NCI-H2029 (cell line): ENCODE measurements at regions not wholly inside any gene's neighbourhood (a gene's known extent, or its start where the extent isn't known, plus 50 kb on each side); places are given as distances from the start of the nearest gene placed in this dataset.

Source experiments
- DNase-seq: peaks from one replicate; lab custom pipeline; 2025; lab: John Stamatoyannopoulos, UW

DNA sequence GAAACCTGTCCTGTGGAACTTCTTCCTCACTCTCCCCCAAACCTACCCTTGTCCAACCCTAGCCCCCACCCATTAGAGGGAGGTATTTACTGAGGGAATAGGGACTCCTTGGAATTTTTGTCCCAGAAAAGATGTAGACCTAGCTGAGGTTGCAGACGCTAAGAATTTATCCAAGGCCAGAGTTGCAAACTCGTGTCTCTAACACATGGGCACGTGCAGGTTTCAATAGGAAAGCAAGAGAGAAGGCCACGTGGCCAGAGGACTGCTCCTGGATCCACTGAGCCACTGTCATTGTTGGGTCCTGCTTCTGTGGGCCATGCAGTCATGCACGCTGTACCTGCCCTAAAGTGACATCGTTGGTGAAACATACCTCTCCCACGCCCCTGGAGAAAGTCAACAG lies 243.4 kb upstream of the KCNG1 start:
- DNase-seq = no peak

GRCh38 chr20:51265361-51265760 lies 242.5 kb upstream of the KCNG1 start:
- DNase-seq = no peak

- no peak for DNase-seq
These were observed 239.3 kb upstream of the KCNG1 start for GRCh38 chr20:51262240-51262639.

GRCh38 chr20:51259455-51259854 lies 236.5 kb upstream of the KCNG1 start:
- DNase-seq = no peak

DNA sequence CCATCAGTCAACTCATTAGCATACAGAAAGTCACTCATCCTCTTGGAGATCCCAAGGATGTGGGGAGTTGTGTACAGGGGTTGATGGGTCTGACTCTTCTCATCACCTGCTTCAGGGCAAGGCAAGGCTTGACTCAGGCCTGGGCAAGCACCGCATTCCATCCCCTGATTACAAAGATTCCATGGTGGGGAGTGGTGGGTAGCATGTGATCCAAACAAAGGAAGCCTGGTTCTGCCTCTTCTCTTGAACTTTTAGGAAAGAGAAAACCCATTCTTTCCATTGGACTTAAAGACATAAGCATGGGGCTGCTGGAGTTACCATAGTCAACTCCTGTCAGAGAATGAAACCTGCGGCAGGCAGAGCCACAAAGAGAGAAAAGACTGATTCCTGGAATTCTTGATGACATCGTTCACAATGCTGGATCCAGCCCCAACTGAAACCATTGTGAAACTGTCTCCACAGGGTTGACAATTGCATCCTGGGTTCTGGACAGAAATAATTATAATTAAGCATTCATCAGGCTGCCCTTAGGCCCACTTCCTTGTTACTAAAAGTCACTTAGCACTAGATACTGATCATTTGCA lies 235.8 kb upstream of the KCNG1 start:
- no peak for DNase-seq

- no peak for DNase-seq
These were observed 232.5 kb upstream of the KCNG1 start for GRCh38 chr20:51255417-51255816.

DNA sequence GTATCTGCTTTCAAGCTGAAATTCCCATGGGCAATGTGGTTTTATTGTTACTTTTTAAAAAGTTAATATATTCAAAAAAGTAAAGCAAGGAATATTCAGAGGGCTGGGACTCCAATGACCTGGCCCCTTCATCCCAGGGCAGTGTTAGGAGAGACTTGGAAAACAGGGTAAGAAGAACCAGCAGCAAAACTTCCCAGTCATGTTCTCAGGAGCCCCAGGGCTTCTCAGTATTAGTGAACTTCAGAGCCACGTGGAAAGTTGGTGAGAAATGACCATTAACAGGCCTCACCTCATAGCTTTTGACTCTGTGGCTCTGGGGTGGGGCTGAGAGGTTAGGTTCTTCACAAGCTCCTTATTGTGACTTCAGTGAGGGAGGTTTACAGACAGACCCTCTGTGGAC lies 230.4 kb upstream of the KCNG1 start:
- no peak for DNase-seq

- DNase-seq = no peak
These were observed 226.9 kb upstream of the KCNG1 start for GRCh38 chr20:51249781-51250180.

DNA sequence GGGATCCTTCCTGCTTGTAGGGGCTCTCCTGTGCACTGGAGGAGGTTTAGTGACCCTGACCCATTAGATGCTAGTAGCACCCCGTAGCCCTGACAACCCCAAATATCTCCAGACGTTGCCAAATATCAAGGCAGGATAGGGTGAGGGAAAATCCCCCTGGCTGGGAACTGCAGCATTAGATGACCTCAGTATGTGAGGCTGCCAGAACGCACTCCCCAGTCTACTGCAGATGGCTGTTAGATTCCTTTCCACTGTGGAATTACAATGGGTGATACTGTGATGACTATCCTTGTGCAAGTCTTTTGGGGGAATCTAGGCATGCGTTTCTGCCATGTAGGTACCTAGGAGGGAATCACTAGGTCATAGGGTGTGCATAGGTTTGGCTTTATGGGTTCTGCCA lies 226.3 kb upstream of the KCNG1 start:
- DNase-seq = no peak

GRCh38 chr20:51244466-51244865 lies 221.6 kb upstream of the KCNG1 start:
- DNase-seq = no peak

DNA sequence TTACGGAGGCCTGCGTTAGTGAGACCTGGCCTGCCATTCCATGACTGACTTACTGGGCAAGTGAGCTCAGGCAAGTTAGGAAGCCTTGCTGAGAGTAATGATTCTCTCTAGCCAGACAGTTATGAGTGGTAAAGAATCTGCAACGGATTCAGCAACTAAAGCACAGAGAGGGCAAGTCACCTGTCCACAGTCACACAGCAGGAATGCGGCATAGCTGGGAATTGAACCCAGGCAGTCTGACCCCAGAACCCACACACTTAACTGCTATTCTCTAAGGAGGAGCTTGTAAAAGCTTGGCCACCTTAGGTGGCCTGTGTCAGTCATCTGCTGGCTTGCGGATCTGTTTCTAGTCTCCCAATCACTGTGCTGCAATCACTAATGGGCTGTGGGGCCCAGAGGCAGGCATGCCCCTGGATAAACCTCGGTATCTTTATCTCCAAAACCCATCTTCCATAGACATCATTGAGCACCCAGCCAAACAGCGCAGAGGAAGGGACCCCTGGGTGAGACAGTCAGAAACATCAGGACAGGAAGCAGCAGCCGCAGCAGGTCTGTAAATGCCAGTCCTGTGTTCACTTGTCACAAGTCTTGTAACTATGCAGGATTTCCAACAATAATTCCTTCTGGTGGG lies 215.9 kb upstream of the KCNG1 start:
- no peak for DNase-seq

- no peak for DNase-seq
These were observed 214.9 kb upstream of the KCNG1 start for GRCh38 chr20:51237791-51238190.

DNA sequence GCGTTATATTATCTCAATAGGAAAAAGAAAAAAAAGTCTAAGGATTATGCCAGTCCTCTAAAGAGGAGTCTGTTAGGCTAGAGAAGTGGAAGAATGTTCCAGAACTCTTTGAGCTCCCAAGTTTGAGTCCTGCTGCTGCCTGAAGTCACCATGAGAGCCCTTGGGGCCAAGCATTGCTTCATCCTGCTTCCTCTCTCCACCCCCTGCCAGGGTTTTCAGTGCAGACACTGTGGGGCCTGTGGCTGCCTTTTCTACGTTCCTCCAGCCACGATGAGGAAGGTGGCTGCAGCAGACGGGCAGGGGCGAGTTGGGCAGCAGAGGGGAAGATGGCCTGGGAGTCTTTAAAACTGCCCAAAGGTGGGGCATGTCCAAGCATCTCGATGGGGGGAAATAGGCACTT lies 214.4 kb upstream of the KCNG1 start:
- no peak for DNase-seq

DNA sequence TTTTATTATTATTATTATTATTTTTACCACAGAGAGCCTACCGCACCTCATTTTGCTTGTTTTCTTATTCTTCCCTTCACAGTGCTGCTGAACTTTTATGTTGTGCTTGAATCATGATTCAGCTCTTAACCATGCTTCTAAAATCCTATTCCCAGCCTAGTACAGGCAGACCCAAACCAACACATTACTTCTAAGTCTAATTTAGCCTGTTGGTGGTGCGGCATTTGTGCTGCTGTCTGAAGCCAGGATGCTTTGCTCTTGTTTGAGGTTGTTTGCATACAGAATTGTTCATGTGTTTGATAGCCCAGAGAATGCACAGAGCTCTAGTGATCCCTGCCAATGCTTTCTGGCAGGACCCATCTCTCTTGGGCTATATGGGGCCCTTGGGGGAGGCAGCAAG lies 213.5 kb upstream of the KCNG1 start:
- no peak for DNase-seq

DNA sequence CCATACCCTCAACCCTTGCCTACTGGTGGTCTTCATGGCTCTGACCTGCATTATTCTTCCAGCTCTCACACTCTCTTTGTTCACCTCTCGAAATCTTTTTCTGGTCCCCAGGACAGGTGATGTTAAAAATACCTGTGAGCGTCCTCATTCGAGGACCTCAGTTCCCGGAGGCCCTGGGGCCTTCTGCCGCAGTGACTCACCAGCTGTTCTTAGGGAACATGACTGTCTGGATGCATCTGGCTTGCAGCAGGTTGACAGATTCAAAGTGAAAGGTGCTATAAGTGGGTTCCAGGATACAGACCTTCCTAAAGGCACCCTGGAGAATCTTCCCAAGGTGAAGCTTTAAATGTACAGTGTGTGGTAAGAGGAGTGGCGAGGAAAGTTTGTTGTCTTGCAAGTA lies 210.4 kb upstream of the KCNG1 start:
- DNase-seq = no peak

GRCh38 chr20:51230727-51231126 lies 207.8 kb upstream of the KCNG1 start:
- no peak for DNase-seq

DNA sequence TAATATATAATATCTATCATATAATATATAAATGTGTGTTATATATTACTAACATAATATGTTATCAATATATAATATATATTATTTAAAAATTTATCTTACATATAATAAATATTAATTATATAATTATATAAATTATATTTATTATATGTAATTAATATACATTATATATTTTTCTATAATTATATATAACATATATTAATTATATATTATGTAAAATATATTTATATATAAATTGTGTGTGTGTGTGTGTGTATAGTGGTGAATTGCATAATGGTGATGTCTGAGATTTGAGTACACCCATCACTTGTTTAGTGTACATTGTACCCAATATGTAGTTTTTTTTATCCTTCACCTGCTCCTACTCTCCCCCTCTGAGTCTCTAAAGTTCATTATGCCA lies 205.9 kb upstream of the KCNG1 start:
- DNase-seq = no peak

GRCh38 chr20:51227744-51228143 lies 204.8 kb upstream of the KCNG1 start:
- no peak for DNase-seq

DNA sequence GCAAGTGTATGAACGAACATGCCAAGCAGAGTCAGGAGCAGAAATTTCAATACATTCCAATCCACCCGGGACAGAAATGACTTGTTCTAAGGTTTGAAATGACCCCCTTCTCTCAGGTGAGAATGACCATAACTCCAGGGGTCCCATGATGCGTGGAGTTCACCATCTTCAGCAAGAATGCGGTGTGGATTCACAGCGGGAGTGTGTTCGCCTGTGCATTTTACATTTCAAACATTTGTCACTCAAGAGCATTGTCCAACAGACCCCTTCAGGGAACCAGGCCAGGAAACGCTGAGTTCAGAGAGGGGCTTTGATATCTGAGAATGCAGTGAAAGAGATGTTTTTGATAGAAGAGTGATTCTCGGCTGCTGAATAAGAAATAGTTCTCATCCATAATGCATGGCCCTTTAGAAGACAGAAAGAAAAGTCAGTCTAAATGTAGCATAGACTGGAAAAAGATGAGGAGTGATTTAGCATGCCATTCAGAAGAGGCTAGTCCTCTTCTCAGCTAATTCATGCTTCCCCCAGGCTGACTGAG lies 200.3 kb upstream of the KCNG1 start:
- no peak for DNase-seq

GRCh38 chr20:51221791-51222408 lies 199.0 kb upstream of the KCNG1 start:
- no peak for DNase-seq

DNA sequence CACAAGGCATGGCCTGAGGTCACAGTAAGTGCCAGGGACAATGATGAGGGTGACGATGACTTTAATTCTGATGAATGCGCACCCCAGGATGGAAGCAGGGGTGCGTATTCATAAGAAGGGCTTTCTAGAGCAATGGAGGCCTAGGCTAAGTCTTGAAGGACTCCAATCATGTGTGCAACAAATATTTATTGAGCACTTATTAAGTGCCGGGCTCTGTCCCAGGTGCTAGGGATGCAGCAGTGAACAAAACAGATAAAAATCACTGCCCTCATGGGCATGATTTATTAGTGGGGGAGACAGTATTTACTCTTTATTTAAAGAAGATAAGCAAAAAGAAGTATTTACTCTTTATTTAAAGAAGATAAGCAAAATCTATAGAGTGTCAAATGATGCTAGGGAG lies 198.2 kb upstream of the KCNG1 start:
- no peak for DNase-seq

- DNase-seq = no peak
These were observed 197.4 kb upstream of the KCNG1 start for GRCh38 chr20:51220293-51220706.

GRCh38 chr20:51219544-51219943 lies 196.6 kb upstream of the KCNG1 start:
- no peak for DNase-seq

GRCh38 chr20:51218603-51219002 lies 195.7 kb upstream of the KCNG1 start:
- no peak for DNase-seq
